K562 (cell line): ENCODE measurements at regions not wholly inside any gene's neighbourhood (a gene's known extent, or its start where the extent isn't known, plus 50 kb on each side); places are given as distances from the start of the nearest gene placed in this dataset.

Source experiments
- ATAC-seq: fragments of 200-7000 bp; cut with Tn5 transposase; 3 replicates; pipeline ENCODE4 v1.9.1; 2020; ENCODE audit warnings: moderate library complexity
- BruUV-seq: library from RNA; stranded (reverse); fragments of 400-500 nt; replicated peaks from 2 replicates; lab custom pipeline; 2021; lab: Mats Ljungman, UMichigan
- CTCF ChIA-PET: fragments of 300-600 bp; formaldehyde crosslinking; extraction: SDS; loops from one replicate; lab custom pipeline; 2021; ENCODE audit warnings: low intra/inter-chr PET ratio; lab: Yijun Ruan, JAX
- POLR2A ChIA-PET: fragments of 300-600, 350-650 bp; sonication (Branson Sonifier 250); formaldehyde crosslinking; extraction: SDS; loops from one replicate; lab custom pipeline; 2021; ENCODE audit warnings: antibody characterized with exemption, inconsistent platforms; lab: Yijun Ruan, JAX
- DNase-seq, 4 experiments: peaks; one replicate each; pipeline versions ENCODE4 v3.0.0 to v3.0.0-alpha.2; 2011 to 2018; ENCODE audit warnings: low spot score in 3 of 4, mixed read lengths in 3 of 4; ENCODE audit errors: extremely low read depth in 1 of 4
- FAIRE-seq: peaks from 2 replicates; lab custom pipeline; 2011; peaks lifted over from hg19 to GRCh38; lab: Jason Lieb, UNC
- H2AFZ ChIP-seq: 2 replicates; pipeline ENCODE4 v1.6.0; 2011; ENCODE audit warnings: low read depth, low read length, control low read depth, inconsistent platforms
- H3K27ac ChIP-seq: fragments of 200-600 bp; 3 replicates; pipeline ENCODE4 v1.8.0; 2011; ENCODE audit warnings: low read depth, mild to moderate bottlenecking, control low read depth, inconsistent platforms, low read length, moderate library complexity, mixed read lengths; ENCODE audit errors: extremely low read depth
- H3K27me3 ChIP-seq, 2 experiments: fragments of 300-600 bp in 1 of 2; 2 replicates in 1 of 2; 3 replicates in 1 of 2; pipeline versions ENCODE4 v1.6.0 to v1.8.0; 2011; ENCODE audit warnings: inconsistent platforms in 2 of 2, low read length in 2 of 2, mild to moderate bottlenecking in 1 of 2, mixed read lengths in 1 of 2, moderate library complexity in 1 of 2; ENCODE audit not compliant: control insufficient read depth in 2 of 2, insufficient read depth in 2 of 2
- H3K36me3 ChIP-seq: fragments of 300-600 bp; 3 replicates; pipeline ENCODE4 v1.8.0; 2011; ENCODE audit warnings: mild to moderate bottlenecking, low read length, inconsistent platforms; ENCODE audit not compliant: control insufficient read depth, insufficient read depth
- H3K4me1 ChIP-seq, 2 experiments: fragments of 200-600 bp in 1 of 2; replicated peaks in 1 of 2; 2 replicates in 1 of 2; 3 replicates in 1 of 2; pipeline versions ENCODE4 v1.5.1 to v1.8.0; 2011; ENCODE audit warnings: inconsistent platforms in 2 of 2, low read length in 2 of 2, mild to moderate bottlenecking in 1 of 2, mixed read lengths in 1 of 2, moderate library complexity in 1 of 2; ENCODE audit not compliant: control insufficient read depth in 2 of 2, insufficient read depth in 2 of 2
- H3K4me2 ChIP-seq: 2 replicates; pipeline ENCODE4 v1.6.1; 2011; ENCODE audit warnings: low read length, control low read depth, inconsistent platforms, mixed read lengths; ENCODE audit not compliant: insufficient read depth
- H3K4me3 ChIP-seq: fragments of 200-600 bp; sonication (generic), shearing (Covaris generic); 2 replicates; pipeline ENCODE4 v1.5.1; 2016; ENCODE audit warnings: control low read depth, inconsistent platforms
- H3K79me2 ChIP-seq: fragments of 200-600 bp; 3 replicates; pipeline ENCODE4 v1.8.0; 2011; ENCODE audit warnings: low read length, inconsistent platforms; ENCODE audit not compliant: control insufficient read depth, insufficient read depth
- H3K9ac ChIP-seq, 2 experiments: 2 replicates each; pipeline versions ENCODE4 v1.6.0 to v1.6.1; 2011; ENCODE audit warnings: low read depth in 2 of 2, low read length in 2 of 2, control low read depth in 1 of 2, inconsistent platforms in 1 of 2, mild to moderate bottlenecking in 1 of 2, mixed read lengths in 1 of 2; ENCODE audit not compliant: insufficient read depth in 1 of 2
- H3K9me1 ChIP-seq: one replicate; pipeline ENCODE4 v1.6.0; 2011; ENCODE audit warnings: inconsistent platforms, mild to moderate bottlenecking, low read length, moderate library complexity; ENCODE audit not compliant: control insufficient read depth, insufficient read depth
- H3K9me3 ChIP-seq: replicated peaks from 2 replicates; pipeline ENCODE4 v1.5.1; 2011; ENCODE audit warnings: low read depth, low read length, inconsistent platforms; ENCODE audit not compliant: control insufficient read depth, insufficient read depth
- H4K20me1 ChIP-seq: replicated peaks from 2 replicates; pipeline ENCODE4 v1.6.1; 2011; ENCODE audit warnings: low read length, inconsistent platforms, mixed read lengths; ENCODE audit not compliant: control insufficient read depth, insufficient read depth
- BRD9 ChIP-seq: fragments of 450-650 bp; IDR thresholded peaks from 2 replicates; pipeline ENCODE4 v1.6.1; 2018; ENCODE audit warnings: low read depth; ENCODE audit not compliant: partially characterized antibody
- EP400 ChIP-seq: fragments of 450-650 bp; IDR thresholded peaks from 2 replicates; pipeline ENCODE4 v1.6.1; 2017; ENCODE audit warnings: antibody characterized with exemption, mild to moderate bottlenecking, moderate library complexity
- PHF8 ChIP-seq: fragments of 200-600 bp; sonication (generic); IDR thresholded peaks from 2 replicates; pipeline ENCODE4 v1.6.1; 2012; ENCODE audit warnings: mixed run types, mild to moderate bottlenecking, inconsistent platforms, low read length, moderate library complexity, borderline replicate concordance
- RCOR1 ChIP-seq, 2 experiments: IDR thresholded peaks; 2 replicates each; pipeline ENCODE4 v1.6.1; 2012; ENCODE audit warnings: low read depth in 2 of 2, low read length in 2 of 2, borderline replicate concordance in 1 of 2, improper control_type of control experiment in 1 of 2
- RFX7 ChIP-seq: fragments of 250-450 bp; sonication (Bioruptor Pico); IDR thresholded peaks from 2 replicates; pipeline ENCODE4 v1.5.1; 2021; ENCODE audit warnings: mild to moderate bottlenecking
- ZBTB26 ChIP-seq: fragments of 450-650 bp; formaldehyde crosslinking; IDR thresholded peaks from 2 replicates; pipeline ENCODE4 v1.4.0; 2022; ENCODE audit warnings: missing genetic modification characterization
- WGBS: fragments of 100-300 bp; shearing (Covaris generic); methylation state at CpG from one replicate; pipeline ENCODE4 v1.1.6; 2016; ENCODE audit warnings: low coverage, mixed read lengths; ENCODE audit not compliant: insufficient coverage; ENCODE audit errors: missing lambda C conversion rate; 5-methylcytosine and 5-hydroxymethylcytosine counted together
- in situ Hi-C: fragments of 300-500 bp; cut with MboI; formaldehyde crosslinking; loops from 4 replicates; pipeline ENCODE4 v1.15.0; 2018; ENCODE audit warnings: inconsistent platforms, mixed read lengths
- intact Hi-C: fragments of 100-400 bp; cut with micrococcal nuclease; formaldehyde crosslinking; loops from 2 replicates; pipeline ENCODE4 v1.14.2; 2022
- TF ChIP-seq, protein P1 (sequence below): fragments of 250-450 bp; sonication (Bioruptor Pico); IDR thresholded peaks from 2 replicates; pipeline ENCODE4 v1.8.0; 2021; ENCODE audit warnings: mild to moderate bottlenecking, moderate library complexity

- intact Hi-C loops (no loop called here), in situ Hi-C loops (no loop called here)
- no peak for ATAC-seq
- Histone ChIP-seq H3K9me3 (no peaks in the 10 kb centered on the region; the same call in 1 of the 2 replicates), H3K9ac (no peak overlapping the region), H3K4me2 (no peak overlapping the region), H2AFZ (no peak overlapping the region), H3K27me3 (no peaks in the 10 kb centered on the region), H3K4me1 (no peaks in the 10 kb centered on the region), H4K20me1 (no peaks in the 10 kb centered on the region), H3K27ac (no peak overlapping the region), H3K4me3 (no peak overlapping the region), H3K36me3 (no peaks in the 10 kb centered on the region), H3K79me2 (no peaks in the 10 kb centered on the region), H3K9me1 (no peaks in the 10 kb centered on the region)
- POLR2A ChIA-PET = no interaction called here
- CTCF ChIA-PET = no interaction called here
- no TSS peak for BruUV-seq
- no peak for DNase-seq
- TF ChIP-seq ZBTB26 (CRISPR knock-in tag) (no peak), EP400 (no peak), RCOR1 (IDR thresholded peaks at IDR 0.05; ENCODE audit: borderline replicate concordance in 1 of 2, low read depth in 2 of 2, low read length in 2 of 2) (no peak), PHF8 (no peak), BRD9 (no peak), RFX7 (no peak)
- TF ChIP-seq, protein P1, sequence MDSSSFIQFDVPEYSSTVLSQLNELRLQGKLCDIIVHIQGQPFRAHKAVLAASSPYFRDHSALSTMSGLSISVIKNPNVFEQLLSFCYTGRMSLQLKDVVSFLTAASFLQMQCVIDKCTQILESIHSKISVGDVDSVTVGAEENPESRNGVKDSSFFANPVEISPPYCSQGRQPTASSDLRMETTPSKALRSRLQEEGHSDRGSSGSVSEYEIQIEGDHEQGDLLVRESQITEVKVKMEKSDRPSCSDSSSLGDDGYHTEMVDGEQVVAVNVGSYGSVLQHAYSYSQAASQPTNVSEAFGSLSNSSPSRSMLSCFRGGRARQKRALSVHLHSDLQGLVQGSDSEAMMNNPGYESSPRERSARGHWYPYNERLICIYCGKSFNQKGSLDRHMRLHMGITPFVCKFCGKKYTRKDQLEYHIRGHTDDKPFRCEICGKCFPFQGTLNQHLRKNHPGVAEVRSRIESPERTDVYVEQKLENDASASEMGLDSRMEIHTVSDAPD (CRISPR knock-in tag) = no peak
- no peak for FAIRE-seq
- WGBS = 0% methylated on average over 6 of the region's 6 CpGs
Measured at GRCh38 chr21:25171438-25171837, 435.8 kb downstream of the MRPL39 start.
